Mesenchymal stem cell (in vitro differentiated cells and primary cell): ENCODE measurements at regions not wholly inside any gene's neighbourhood (a gene's known extent, or its start where the extent isn't known, plus 50 kb on each side); places are given as distances from the start of the nearest gene placed in this dataset.

Experiments
- DNase-seq: peaks from one replicate; pipeline ENCODE4 v3.0.0-alpha.2; 2013
- H2AFZ ChIP-seq: one replicate; pipeline ENCODE4 v1.6.1; 2013; ENCODE audit warnings: low read depth, mild to moderate bottlenecking, control low read depth, inconsistent platforms, low read length, moderate library complexity
- H2AK5ac ChIP-seq: 2 replicates; pipeline ENCODE4 v1.6.1; 2013; ENCODE audit warnings: low read length, moderate library complexity, mild to moderate bottlenecking, inconsistent platforms; ENCODE audit not compliant: severe bottlenecking
- H2BK120ac ChIP-seq: one replicate; pipeline ENCODE4 v1.6.1; 2013; ENCODE audit warnings: low read depth, mild to moderate bottlenecking, inconsistent platforms, low read length, moderate library complexity
- H2BK12ac ChIP-seq, 2 experiments: one replicate each; pipeline ENCODE4 v1.6.1; 2013; ENCODE audit warnings: inconsistent platforms in 2 of 2, low read length in 2 of 2, mild to moderate bottlenecking in 2 of 2, moderate library complexity in 2 of 2, control low read depth in 1 of 2
- H2BK15ac ChIP-seq: one replicate; pipeline ENCODE4 v1.6.1; 2013; ENCODE audit warnings: mild to moderate bottlenecking, low read depth, inconsistent platforms; ENCODE audit not compliant: poor library complexity, severe bottlenecking
- H2BK5ac ChIP-seq: 2 replicates; pipeline ENCODE4 v1.6.1; 2013; ENCODE audit warnings: low read depth, mild to moderate bottlenecking, low read length, control low read depth, inconsistent platforms; ENCODE audit not compliant: poor library complexity, severe bottlenecking
- H3K14ac ChIP-seq, 2 experiments: one replicate each; pipeline ENCODE4 v1.6.1; 2013; ENCODE audit warnings: inconsistent platforms in 2 of 2, low read length in 2 of 2, control low read depth in 1 of 2, mild to moderate bottlenecking in 1 of 2, moderate library complexity in 1 of 2
- H3K18ac ChIP-seq, 2 experiments: one replicate each; pipeline ENCODE4 v1.6.1; 2013; ENCODE audit warnings: inconsistent platforms in 2 of 2, low read length in 2 of 2, control low read depth in 1 of 2, low read depth in 1 of 2, mild to moderate bottlenecking in 1 of 2
- H3K23ac ChIP-seq, 2 experiments: one replicate each; pipeline ENCODE4 v1.6.1; 2013; ENCODE audit warnings: inconsistent platforms in 2 of 2, low read length in 2 of 2, mild to moderate bottlenecking in 2 of 2, moderate library complexity in 2 of 2, control low read depth in 1 of 2
- H3K27ac ChIP-seq: 2 replicates; pipeline ENCODE4 v1.5.1; 2013; ENCODE audit warnings: mild to moderate bottlenecking, moderate library complexity, low read length, control low read depth, inconsistent platforms; ENCODE audit not compliant: poor library complexity, severe bottlenecking
- H3K27me3 ChIP-seq, 2 experiments: 2 replicates each; pipeline versions ENCODE4 v1.6.1 to v1.7.0; 2013; ENCODE audit warnings: low read length in 2 of 2, mild to moderate bottlenecking in 2 of 2, moderate library complexity in 2 of 2, control low read depth in 1 of 2, inconsistent platforms in 1 of 2; ENCODE audit not compliant: control insufficient read depth in 1 of 2, insufficient read depth in 1 of 2
- H3K36me3 ChIP-seq, 2 experiments: 2 replicates each; pipeline versions ENCODE4 v1.6.1 to v1.7.0; 2013; ENCODE audit warnings: low read length in 2 of 2, control low read depth in 1 of 2, inconsistent platforms in 1 of 2, low read depth in 1 of 2, mild to moderate bottlenecking in 1 of 2; ENCODE audit not compliant: insufficient read depth in 2 of 2, control insufficient read depth in 1 of 2
- H3K4ac ChIP-seq, 2 experiments: one replicate each; pipeline ENCODE4 v1.6.1; 2013; ENCODE audit warnings: inconsistent platforms in 2 of 2, low read length in 2 of 2, mild to moderate bottlenecking in 2 of 2, moderate library complexity in 2 of 2, control low read depth in 1 of 2, low read depth in 1 of 2
- H3K4me1 ChIP-seq: 2 replicates; pipeline ENCODE4 v1.6.1; 2013; ENCODE audit warnings: low read depth, low read length, control low read depth; ENCODE audit not compliant: control insufficient read depth, insufficient read depth
- H3K4me2 ChIP-seq: 2 replicates; pipeline ENCODE4 v1.6.1; 2013; ENCODE audit warnings: low read length, mild to moderate bottlenecking, inconsistent platforms; ENCODE audit not compliant: poor library complexity, severe bottlenecking
- H3K4me3 ChIP-seq, 2 experiments: 2 replicates each; pipeline versions ENCODE4 v1.5.1 to v1.7.0; 2013; ENCODE audit warnings: low read length in 2 of 2, mild to moderate bottlenecking in 2 of 2, control low read depth in 1 of 2, low read depth in 1 of 2; ENCODE audit not compliant: insufficient read depth in 1 of 2
- H3K79me1 ChIP-seq: replicated peaks from 2 replicates; pipeline ENCODE4 v1.6.1; 2013; ENCODE audit warnings: mild to moderate bottlenecking, control low read depth, low read length, inconsistent platforms; ENCODE audit not compliant: poor library complexity, severe bottlenecking
- H3K9ac ChIP-seq: 2 replicates; pipeline ENCODE4 v1.7.0; 2013; ENCODE audit warnings: mild to moderate bottlenecking, low read length, moderate library complexity
- H3K9me3 ChIP-seq: 2 replicates; pipeline ENCODE4 v1.7.0; 2013; ENCODE audit warnings: mild to moderate bottlenecking, low read length; ENCODE audit not compliant: control insufficient read depth
- H4K8ac ChIP-seq: one replicate; pipeline ENCODE4 v1.6.1; 2013; ENCODE audit warnings: inconsistent platforms, mild to moderate bottlenecking, low read length, moderate library complexity
- H4K91ac ChIP-seq: one replicate; pipeline ENCODE4 v1.6.1; 2013; ENCODE audit warnings: mild to moderate bottlenecking, low read length, inconsistent platforms
- WGBS: methylation state at CpG from one replicate; pipeline ENCODE4 v1.1.7; 2013; ENCODE audit warnings: mixed read lengths; 5-methylcytosine and 5-hydroxymethylcytosine counted together

- no peak overlapping the region for H3K4me3 ChIP-seq
- no peak overlapping the region for H3K23ac ChIP-seq
- no peak overlapping the region for H2BK120ac ChIP-seq
- no peak overlapping the region for H2BK5ac ChIP-seq
- peak overlapping the region in 1 of 2 experiments; percentile 25 for H2BK12ac ChIP-seq
- H3K79me1 ChIP-seq = no peaks in the 10 kb centered on the region
- no peak overlapping the region for H3K27ac ChIP-seq
- no peak overlapping the region for H3K14ac ChIP-seq
- no peak overlapping the region for H4K8ac ChIP-seq
- no peak overlapping the region for H4K91ac ChIP-seq
- H2AFZ ChIP-seq = no peak overlapping the region
- no peak overlapping the region for H3K9ac ChIP-seq
- peaks cover 11% of the 10 kb centered on the region for H3K4me1 ChIP-seq
- no peak overlapping the region for H3K18ac ChIP-seq
- DNase-seq = no peak
- no peaks in the 10 kb centered on the region for H3K9me3 ChIP-seq
- no peak overlapping the region for H2BK15ac ChIP-seq
- H3K27me3 ChIP-seq = no peaks in the 10 kb centered on the region
- no peak overlapping the region for H3K4me2 ChIP-seq
- H3K36me3 ChIP-seq = no peaks in the 10 kb centered on the region
- H2AK5ac ChIP-seq = peak overlapping the region; percentile 90
- no peak overlapping the region for H3K4ac ChIP-seq
- WGBS = 93% methylated on average over 5 of the region's 5 CpGs
Observed at GRCh38 chr2:42895791-42896135, 103.4 kb upstream of the HAAO start.

GRCh38 chr2:42895134-42895790 is 102.9 kb upstream of the HAAO start:
- Histone ChIP-seq H2BK12ac (peak overlapping the region in 1 of 2 experiments; percentile 25), H3K4me2 (no peak overlapping the region), H3K4me1 (peaks cover 8% of the 10 kb centered on the region), H3K14ac (no peak overlapping the region), H2BK15ac (no peak overlapping the region), H3K9me3 (peaks cover 3% of the 10 kb centered on the region), H2BK5ac (no peak overlapping the region), H3K23ac (no peak overlapping the region), H3K79me1 (no peaks in the 10 kb centered on the region), H2AFZ (no peak overlapping the region), H3K18ac (no peak overlapping the region), H3K36me3 (no peaks in the 10 kb centered on the region), H3K4ac (no peak overlapping the region), H3K27me3 (no peaks in the 10 kb centered on the region), H3K4me3 (no peak overlapping the region), H2AK5ac (peak overlapping the region; percentile 90), H4K91ac (no peak overlapping the region), H3K27ac (no peak overlapping the region), H3K9ac (no peak overlapping the region), H4K8ac (no peak overlapping the region), H2BK120ac (no peak overlapping the region)
- no peak for DNase-seq
- WGBS = 94% methylated on average over 6 of the region's 6 CpGs

- WGBS = 96% methylated on average over 4 of the region's 5 CpGs
- Histone ChIP-seq H3K27ac (no peak overlapping the region), H2BK120ac (no peak overlapping the region), H3K36me3 (no peaks in the 10 kb centered on the region), H3K4ac (no peak overlapping the region), H3K4me2 (no peak overlapping the region), H3K4me3 (no peak overlapping the region), H3K14ac (no peak overlapping the region), H4K91ac (no peak overlapping the region), H3K23ac (no peak overlapping the region), H3K9ac (no peak overlapping the region), H2AK5ac (peak overlapping the region; percentile 35), H2AFZ (no peak overlapping the region), H2BK15ac (no peak overlapping the region), H3K18ac (no peak overlapping the region), H4K8ac (no peak overlapping the region), H2BK12ac (no peak overlapping the region), H3K79me1 (no peaks in the 10 kb centered on the region), H3K9me3 (peaks cover 14% of the 10 kb centered on the region), H3K27me3 (no peaks in the 10 kb centered on the region), H3K4me1 (peaks cover 8% of the 10 kb centered on the region), H2BK5ac (no peak overlapping the region)
- DNase-seq = no peak
Observed at GRCh38 chr2:42893047-42893758, 100.8 kb upstream of the HAAO start.

- H4K91ac ChIP-seq = no peak overlapping the region
- no peak overlapping the region for H3K18ac ChIP-seq
- no peak overlapping the region for H3K9ac ChIP-seq
- no peak overlapping the region for H3K4me2 ChIP-seq
- no peak for DNase-seq
- H3K4me1 ChIP-seq = peaks cover 3% of the 10 kb centered on the region
- H2BK12ac ChIP-seq = no peak overlapping the region
- H3K27me3 ChIP-seq = no peaks in the 10 kb centered on the region
- H3K79me1 ChIP-seq = no peaks in the 10 kb centered on the region
- H4K8ac ChIP-seq = no peak overlapping the region
- H2AK5ac ChIP-seq = no peak overlapping the region
- H2BK120ac ChIP-seq = no peak overlapping the region
- no peak overlapping the region for H2AFZ ChIP-seq
- WGBS = 96% methylated on average over 3 of the region's 9 CpGs
- H3K27ac ChIP-seq = no peak overlapping the region
- peaks cover 14% of the 10 kb centered on the region for H3K9me3 ChIP-seq
- H3K23ac ChIP-seq = no peak overlapping the region
- H3K36me3 ChIP-seq = no peaks in the 10 kb centered on the region
- no peak overlapping the region for H3K4ac ChIP-seq
- H3K4me3 ChIP-seq = no peak overlapping the region
- H2BK5ac ChIP-seq = no peak overlapping the region
- H2BK15ac ChIP-seq = no peak overlapping the region
- no peak overlapping the region for H3K14ac ChIP-seq
Observed at GRCh38 chr2:42890791-42891355, 98.5 kb upstream of the HAAO start.
